Activated naive CD4-positive, alpha-beta T cell treated with anti-CD3 and anti-CD28 coated beads, Interleukin-2, amount 10 ng/mL, durations not matched to agents 7 days and 5 days (primary cell): ENCODE measurements at regions not wholly inside any gene's neighbourhood (a gene's known extent, or its start where the extent isn't known, plus 50 kb on each side); places are given as distances from the start of the nearest gene placed in this dataset.
"Not testable (repeated sequence)": the region's sequence is repeated elsewhere in the genome, so short reads cannot be mapped to it uniquely, and the experiment has no call there.

Experiments
- CTCF ChIA-PET: fragments of 350-600 bp; sonication (Branson Sonifier 250); formaldehyde crosslinking; loops from one replicate; lab custom pipeline; 2021; ENCODE audit warnings: antibody characterized with exemption; lab: Charles Lee
- DNase-seq: peaks from one replicate; pipeline ENCODE4 v3.0.0-alpha.2; 2020
- H3K27ac Mint-ChIP-seq: one replicate; pipeline ENCODE4 v1.8.0; 2021; ENCODE audit warnings: mild to moderate bottlenecking, moderate library complexity, mixed read lengths
- H3K27me3 Mint-ChIP-seq: one replicate; pipeline ENCODE4 v1.8.0; 2021; ENCODE audit warnings: mild to moderate bottlenecking, mixed read lengths
- H3K36me3 Mint-ChIP-seq: one replicate; pipeline ENCODE4 v1.8.0; 2021; ENCODE audit warnings: mixed read lengths
- H3K4me1 Mint-ChIP-seq: one replicate; pipeline ENCODE4 v1.8.0; 2021; ENCODE audit warnings: mixed read lengths
- H3K4me3 Mint-ChIP-seq: one replicate; pipeline ENCODE4 v1.8.0; 2021; ENCODE audit warnings: mild to moderate bottlenecking, moderate library complexity, mixed read lengths
- H3K9me3 Mint-ChIP-seq: one replicate; pipeline ENCODE4 v1.8.0; 2021; ENCODE audit warnings: mixed read lengths

GRCh38 chr4:107349266-107349665 is 313.2 kb upstream of the DKK2 start:
- Mint-ChIP-seq H3K4me3 (no peak overlapping the region), H3K27me3 (no peaks in the 10 kb centered on the region), H3K36me3 (no peaks in the 10 kb centered on the region), H3K9me3 (no peaks in the 10 kb centered on the region), H3K4me1 (no peaks in the 10 kb centered on the region), H3K27ac (no peak overlapping the region)
- no peak for DNase-seq
- CTCF ChIA-PET: no interaction called here

GRCh38 chr4:107348188-107349050 is 312.3 kb upstream of the DKK2 start:
- H3K4me1 Mint-ChIP-seq: no peaks in the 10 kb centered on the region
- H3K36me3 Mint-ChIP-seq: no peaks in the 10 kb centered on the region
- CTCF ChIA-PET: no interaction called here
- no peak overlapping the region for H3K27ac Mint-ChIP-seq
- H3K4me3 Mint-ChIP-seq: no peak overlapping the region
- DNase-seq: no peak
- no peaks in the 10 kb centered on the region for H3K27me3 Mint-ChIP-seq
- H3K9me3 Mint-ChIP-seq: no peaks in the 10 kb centered on the region

GRCh38 chr4:107333518-107333917 is 297.4 kb upstream of the DKK2 start:
- no peaks in the 10 kb centered on the region for H3K4me1 Mint-ChIP-seq
- CTCF ChIA-PET: no interaction called here
- no peaks in the 10 kb centered on the region for H3K27me3 Mint-ChIP-seq
- H3K4me3 Mint-ChIP-seq: no peak overlapping the region
- no peaks in the 10 kb centered on the region for H3K36me3 Mint-ChIP-seq
- H3K9me3 Mint-ChIP-seq: no peaks in the 10 kb centered on the region
- no peak overlapping the region for H3K27ac Mint-ChIP-seq
- DNase-seq: no peak

- H3K4me3 Mint-ChIP-seq, H3K4me1 Mint-ChIP-seq, H3K27me3 Mint-ChIP-seq, CTCF ChIA-PET, DNase-seq, H3K9me3 Mint-ChIP-seq, H3K27ac Mint-ChIP-seq, H3K36me3 Mint-ChIP-seq: not testable (repeated sequence)
These were observed 296.5 kb upstream of the DKK2 start for GRCh38 chr4:107332656-107333055.

GRCh38 chr4:107330916-107331315 is 294.8 kb upstream of the DKK2 start:
- no peak for DNase-seq
- Mint-ChIP-seq H3K27me3 (no peaks in the 10 kb centered on the region), H3K9me3 (no peaks in the 10 kb centered on the region), H3K4me1 (no peaks in the 10 kb centered on the region), H3K4me3 (no peak overlapping the region), H3K27ac (no peak overlapping the region), H3K36me3 (no peaks in the 10 kb centered on the region)
- CTCF ChIA-PET: no interaction called here

- H3K36me3 Mint-ChIP-seq: no peaks in the 10 kb centered on the region
- H3K27ac Mint-ChIP-seq: no peak overlapping the region
- DNase-seq: no peak
- no peaks in the 10 kb centered on the region for H3K27me3 Mint-ChIP-seq
- CTCF ChIA-PET: no interaction called here
- no peaks in the 10 kb centered on the region for H3K9me3 Mint-ChIP-seq
- H3K4me3 Mint-ChIP-seq: no peak overlapping the region
- no peaks in the 10 kb centered on the region for H3K4me1 Mint-ChIP-seq
These were observed 283.3 kb upstream of the DKK2 start for GRCh38 chr4:107319386-107319785.

GRCh38 chr4:107318078-107318477 is 282.0 kb upstream of the DKK2 start:
- DNase-seq: no peak
- no peaks in the 10 kb centered on the region for H3K4me1 Mint-ChIP-seq
- H3K27ac Mint-ChIP-seq: no peak overlapping the region
- no peaks in the 10 kb centered on the region for H3K9me3 Mint-ChIP-seq
- H3K27me3 Mint-ChIP-seq: no peaks in the 10 kb centered on the region
- CTCF ChIA-PET: no interaction called here
- no peaks in the 10 kb centered on the region for H3K36me3 Mint-ChIP-seq
- H3K4me3 Mint-ChIP-seq: no peak overlapping the region

- H3K27ac Mint-ChIP-seq: no peak overlapping the region
- no peaks in the 10 kb centered on the region for H3K4me1 Mint-ChIP-seq
- no peaks in the 10 kb centered on the region for H3K27me3 Mint-ChIP-seq
- no peak for DNase-seq
- CTCF ChIA-PET: no interaction called here
- no peaks in the 10 kb centered on the region for H3K36me3 Mint-ChIP-seq
- H3K9me3 Mint-ChIP-seq: no peaks in the 10 kb centered on the region
- no peak overlapping the region for H3K4me3 Mint-ChIP-seq
These were observed 281.5 kb upstream of the DKK2 start for GRCh38 chr4:107317611-107318010.

GRCh38 chr4:107315584-107315983 is 279.5 kb upstream of the DKK2 start:
- no peak overlapping the region for H3K4me3 Mint-ChIP-seq
- CTCF ChIA-PET: no interaction called here
- no peaks in the 10 kb centered on the region for H3K36me3 Mint-ChIP-seq
- DNase-seq: no peak
- no peaks in the 10 kb centered on the region for H3K4me1 Mint-ChIP-seq
- no peaks in the 10 kb centered on the region for H3K9me3 Mint-ChIP-seq
- H3K27me3 Mint-ChIP-seq: no peaks in the 10 kb centered on the region
- no peak overlapping the region for H3K27ac Mint-ChIP-seq

GRCh38 chr4:107314156-107314555 is 278.0 kb upstream of the DKK2 start:
- Mint-ChIP-seq H3K4me3 (no peak overlapping the region), H3K9me3 (no peaks in the 10 kb centered on the region), H3K27me3 (no peaks in the 10 kb centered on the region), H3K36me3 (no peaks in the 10 kb centered on the region), H3K4me1 (no peaks in the 10 kb centered on the region), H3K27ac (no peak overlapping the region)
- no peak for DNase-seq
- CTCF ChIA-PET: no interaction called here

- Mint-ChIP-seq H3K27me3 (no peaks in the 10 kb centered on the region), H3K9me3 (no peaks in the 10 kb centered on the region), H3K36me3 (no peaks in the 10 kb centered on the region), H3K4me1 (no peaks in the 10 kb centered on the region), H3K27ac (no peak overlapping the region), H3K4me3 (no peak overlapping the region)
- no peak for DNase-seq
- CTCF ChIA-PET: no interaction called here
These were observed 276.3 kb upstream of the DKK2 start for GRCh38 chr4:107312366-107312765.

GRCh38 chr4:107304699-107305286 is 268.7 kb upstream of the DKK2 start:
- Mint-ChIP-seq H3K27me3 (no peaks in the 10 kb centered on the region), H3K27ac (no peak overlapping the region)

GRCh38 chr4:107299646-107300045 is 263.5 kb upstream of the DKK2 start:
- Mint-ChIP-seq H3K4me1 (no peaks in the 10 kb centered on the region), H3K27me3 (no peaks in the 10 kb centered on the region), H3K36me3 (no peaks in the 10 kb centered on the region), H3K27ac (no peak overlapping the region), H3K9me3 (peaks cover 1% of the 10 kb centered on the region), H3K4me3 (no peak overlapping the region)
- CTCF ChIA-PET: no interaction called here
- DNase-seq: no peak

More at GRCh38 chr4:107304699-107305286, 268.7 kb upstream of the DKK2 start:
- Mint-ChIP-seq H3K36me3 (no peaks in the 10 kb centered on the region), H3K4me3 (no peak overlapping the region), H3K9me3 (no peaks in the 10 kb centered on the region), H3K4me1 (no peaks in the 10 kb centered on the region)
- CTCF ChIA-PET: no interaction called here
- DNase-seq: no peak

GRCh38 chr4:107292979-107293378 is 256.9 kb upstream of the DKK2 start:
- no peak for DNase-seq
- Mint-ChIP-seq H3K4me1 (no peaks in the 10 kb centered on the region), H3K36me3 (no peaks in the 10 kb centered on the region), H3K4me3 (no peak overlapping the region), H3K27ac (no peak overlapping the region), H3K9me3 (peaks cover 8% of the 10 kb centered on the region), H3K27me3 (no peaks in the 10 kb centered on the region)
- CTCF ChIA-PET: no interaction called here
